ENCODE measurements at regions not wholly inside any gene's neighbourhood (a gene's known extent, or its start where the extent isn't known, plus 50 kb on each side); places are given as distances from the start of the nearest gene placed in this dataset.
A peak's percentile ranks its signal among the peaks of the same experiment; 100 is the strongest.

- DNase-seq (ENCODE audit: low spot score) = no peak
- in situ Hi-C loops (cut with MboI; ENCODE audit: low pct_unique_long_range_greater_than_20kb, low sequenced_read_pairs, unreplicated experiment) = loop anchor here (25.0 kb wide), 1 partner anchor 495 kb away; no protein-coding TSS in a partner anchor
- TF ChIP-seq CTCF (IDR thresholded peaks at IDR 0.05; ENCODE audit: extremely low read depth, insufficient read depth, missing control alignments) = no peak
Measured at GRCh38 chr12:107992029-107992428, 137.1 kb upstream of the WSCD2 start.

- in situ Hi-C loops (cut with MboI; ENCODE audit: low pct_unique_long_range_greater_than_20kb, low sequenced_read_pairs, unreplicated experiment) = loop anchor here (25.0 kb wide), 1 partner anchor 494 kb away; no protein-coding TSS in a partner anchor
- peak; percentile 10 for DNase-seq (ENCODE audit: low spot score)
- TF ChIP-seq CTCF (IDR thresholded peaks at IDR 0.05; ENCODE audit: extremely low read depth, insufficient read depth, missing control alignments) = peak; percentile 46
Measured at GRCh38 chr12:107992870-107993451, 136.1 kb upstream of the WSCD2 start.

- no peak for TF ChIP-seq CTCF (IDR thresholded peaks at IDR 0.05; ENCODE audit: extremely low read depth, insufficient read depth, missing control alignments)
- in situ Hi-C loops (cut with MboI; ENCODE audit: low pct_unique_long_range_greater_than_20kb, low sequenced_read_pairs, unreplicated experiment) = loop anchor here (25.0 kb wide), 1 partner anchor 488 kb away; no protein-coding TSS in a partner anchor
- DNase-seq (ENCODE audit: low spot score) = no peak
Measured at GRCh38 chr12:107998863-107999262, 130.2 kb upstream of the WSCD2 start.

- in situ Hi-C loops (cut with MboI; ENCODE audit: low pct_unique_long_range_greater_than_20kb, low sequenced_read_pairs, unreplicated experiment) = no loop called here
- no peak for DNase-seq (ENCODE audit: low spot score)
- TF ChIP-seq CTCF (IDR thresholded peaks at IDR 0.05; ENCODE audit: extremely low read depth, insufficient read depth, missing control alignments) = no peak
Measured at GRCh38 chr12:108000111-108000510, 129.0 kb upstream of the WSCD2 start.

- TF ChIP-seq CTCF (IDR thresholded peaks at IDR 0.05; ENCODE audit: extremely low read depth, insufficient read depth, missing control alignments) = no peak
- peak; percentile 3 for DNase-seq (ENCODE audit: low spot score)
- in situ Hi-C loops (cut with MboI; ENCODE audit: low pct_unique_long_range_greater_than_20kb, low sequenced_read_pairs, unreplicated experiment) = no loop called here
Measured at GRCh38 chr12:108004319-108004718, 124.8 kb upstream of the WSCD2 start.

- TF ChIP-seq CTCF (IDR thresholded peaks at IDR 0.05; ENCODE audit: extremely low read depth, insufficient read depth, missing control alignments) = no peak
- in situ Hi-C loops (cut with MboI; ENCODE audit: low pct_unique_long_range_greater_than_20kb, low sequenced_read_pairs, unreplicated experiment) = no loop called here
- no peak for DNase-seq (ENCODE audit: low spot score)
Measured at GRCh38 chr12:108008163-108008905, 120.8 kb upstream of the WSCD2 start.
